ENCODE measurements at regions not wholly inside any gene's neighbourhood (a gene's known extent, or its start where the extent isn't known, plus 50 kb on each side); places are given as distances from the start of the nearest gene placed in this dataset.

DNA sequence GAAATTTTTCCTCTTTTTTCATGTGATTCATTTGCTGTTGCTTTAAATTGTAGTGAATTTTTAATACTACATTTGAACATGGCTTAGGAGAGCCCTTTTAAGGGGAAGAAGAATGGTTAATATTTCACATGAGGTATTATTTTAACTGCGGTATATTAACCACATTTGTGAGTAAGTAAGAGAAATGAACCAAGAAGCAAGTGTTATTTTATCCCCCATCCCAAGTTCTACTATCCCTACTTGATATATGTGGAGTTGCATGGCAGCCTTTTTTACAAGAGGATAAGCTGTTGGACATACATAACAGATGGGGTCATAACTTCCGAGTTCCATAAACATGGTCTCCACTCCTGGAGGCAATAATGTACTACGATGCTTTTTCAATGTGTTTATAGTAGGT, 623.3 kb downstream of the LRFN5 start:
- TF ChIP-seq, protein P1, sequence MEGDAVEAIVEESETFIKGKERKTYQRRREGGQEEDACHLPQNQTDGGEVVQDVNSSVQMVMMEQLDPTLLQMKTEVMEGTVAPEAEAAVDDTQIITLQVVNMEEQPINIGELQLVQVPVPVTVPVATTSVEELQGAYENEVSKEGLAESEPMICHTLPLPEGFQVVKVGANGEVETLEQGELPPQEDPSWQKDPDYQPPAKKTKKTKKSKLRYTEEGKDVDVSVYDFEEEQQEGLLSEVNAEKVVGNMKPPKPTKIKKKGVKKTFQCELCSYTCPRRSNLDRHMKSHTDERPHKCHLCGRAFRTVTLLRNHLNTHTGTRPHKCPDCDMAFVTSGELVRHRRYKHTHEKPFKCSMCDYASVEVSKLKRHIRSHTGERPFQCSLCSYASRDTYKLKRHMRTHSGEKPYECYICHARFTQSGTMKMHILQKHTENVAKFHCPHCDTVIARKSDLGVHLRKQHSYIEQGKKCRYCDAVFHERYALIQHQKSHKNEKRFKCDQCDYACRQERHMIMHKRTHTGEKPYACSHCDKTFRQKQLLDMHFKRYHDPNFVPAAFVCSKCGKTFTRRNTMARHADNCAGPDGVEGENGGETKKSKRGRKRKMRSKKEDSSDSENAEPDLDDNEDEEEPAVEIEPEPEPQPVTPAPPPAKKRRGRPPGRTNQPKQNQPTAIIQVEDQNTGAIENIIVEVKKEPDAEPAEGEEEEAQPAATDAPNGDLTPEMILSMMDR (IDR thresholded peaks at IDR 0.05), result no peak
- TF ChIP-seq POLR2A (IDR thresholded peaks at IDR 0.05), result no peak
